DND-41 (cell line): ENCODE measurements at regions not wholly inside any gene's neighbourhood (a gene's known extent, or its start where the extent isn't known, plus 50 kb on each side); places are given as distances from the start of the nearest gene placed in this dataset.

Experiments
- ATAC-seq: fragments of 200-7000 bp; cut with Tn5 transposase; 3 replicates; pipeline ENCODE4 v1.9.1; 2021; ENCODE audit warnings: low read depth; ENCODE audit not compliant: insufficient read depth
- DNase-seq: peaks from one replicate; pipeline ENCODE4 v3.0.0-alpha.2; 2020
- H2AFZ ChIP-seq: 2 replicates; pipeline ENCODE4 v1.6.0; 2012; ENCODE audit warnings: low read depth, low read length
- H3K27ac ChIP-seq: 2 replicates; pipeline ENCODE4 v1.5.1; 2012; ENCODE audit warnings: low read length, inconsistent platforms
- H3K27me3 ChIP-seq: fragments of 200-600 bp; sonication (generic); 2 replicates; pipeline ENCODE4 v1.6.0; 2012; ENCODE audit warnings: low read length, mild to moderate bottlenecking, inconsistent platforms; ENCODE audit not compliant: insufficient read depth, poor library complexity
- H3K36me3 ChIP-seq: 2 replicates; pipeline ENCODE4 v1.5.1; 2012; ENCODE audit warnings: low read length, inconsistent platforms; ENCODE audit not compliant: insufficient read depth
- H3K4me1 ChIP-seq: 2 replicates; pipeline ENCODE4 v1.5.1; 2012; ENCODE audit warnings: mild to moderate bottlenecking, low read length; ENCODE audit not compliant: insufficient read depth
- H3K4me2 ChIP-seq: 2 replicates; pipeline ENCODE4 v1.6.0; 2012; ENCODE audit warnings: mild to moderate bottlenecking, moderate library complexity, low read length, inconsistent platforms; ENCODE audit not compliant: insufficient read depth
- H3K4me3 ChIP-seq, 2 experiments: fragments of 200-600 bp in 1 of 2; shearing (Covaris generic) in 1 of 2; 2 replicates each; pipeline ENCODE4 v1.5.1; 2012 to 2016; ENCODE audit warnings: inconsistent platforms in 2 of 2, low read length in 2 of 2, mild to moderate bottlenecking in 2 of 2, low read depth in 1 of 2, moderate library complexity in 1 of 2
- H3K79me2 ChIP-seq: 2 replicates; pipeline ENCODE4 v1.6.0; 2012; ENCODE audit warnings: low read length, inconsistent platforms; ENCODE audit not compliant: insufficient read depth
- H3K9ac ChIP-seq: 2 replicates; pipeline ENCODE4 v1.6.0; 2012; ENCODE audit warnings: low read depth, mild to moderate bottlenecking, inconsistent platforms, low read length, moderate library complexity
- H3K9me3 ChIP-seq: 2 replicates; pipeline ENCODE4 v1.5.1; 2012; ENCODE audit warnings: low read length, moderate library complexity, mild to moderate bottlenecking, inconsistent platforms; ENCODE audit not compliant: insufficient read depth, severe bottlenecking
- H4K20me1 ChIP-seq: 2 replicates; pipeline ENCODE4 v1.6.0; 2012; ENCODE audit warnings: low read length; ENCODE audit not compliant: insufficient read depth
- EZH2 ChIP-seq: IDR thresholded peaks from 3 replicates; pipeline ENCODE4 v1.6.1; 2012; ENCODE audit warnings: borderline replicate concordance, low read depth, mild to moderate bottlenecking, moderate library complexity, low read length, inconsistent platforms; ENCODE audit not compliant: severe bottlenecking
- TF ChIP-seq, protein P1 (sequence below): IDR thresholded peaks from 2 replicates; pipeline ENCODE4 v1.5.1; 2012; ENCODE audit warnings: borderline replicate concordance, low read length, moderate library complexity, mild to moderate bottlenecking; ENCODE audit not compliant: poor library complexity, severe bottlenecking; ENCODE audit errors: extremely low read depth

DNA sequence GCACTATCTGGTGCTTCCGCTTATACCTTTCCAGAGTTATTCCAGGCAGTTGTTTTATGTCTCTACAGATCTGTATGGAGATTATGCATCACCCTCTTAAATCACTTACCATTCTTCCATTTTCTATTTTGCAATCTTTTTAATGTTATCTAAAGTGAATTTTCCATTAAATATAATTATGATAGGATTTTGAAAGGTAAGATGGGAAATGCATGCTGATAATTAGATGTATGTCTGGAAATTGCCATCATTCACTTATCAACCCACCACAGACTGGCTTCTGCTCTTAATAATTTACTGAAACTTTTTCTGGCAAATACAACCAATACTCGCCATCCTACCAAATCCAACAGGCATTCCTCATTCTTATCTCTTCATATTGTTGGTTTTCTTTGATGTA lies 227.4 kb upstream of the MC4R start:
- ATAC-seq (no peak), DNase-seq (no peak)
- TF ChIP-seq EZH2, result no peak
- TF ChIP-seq, protein P1, sequence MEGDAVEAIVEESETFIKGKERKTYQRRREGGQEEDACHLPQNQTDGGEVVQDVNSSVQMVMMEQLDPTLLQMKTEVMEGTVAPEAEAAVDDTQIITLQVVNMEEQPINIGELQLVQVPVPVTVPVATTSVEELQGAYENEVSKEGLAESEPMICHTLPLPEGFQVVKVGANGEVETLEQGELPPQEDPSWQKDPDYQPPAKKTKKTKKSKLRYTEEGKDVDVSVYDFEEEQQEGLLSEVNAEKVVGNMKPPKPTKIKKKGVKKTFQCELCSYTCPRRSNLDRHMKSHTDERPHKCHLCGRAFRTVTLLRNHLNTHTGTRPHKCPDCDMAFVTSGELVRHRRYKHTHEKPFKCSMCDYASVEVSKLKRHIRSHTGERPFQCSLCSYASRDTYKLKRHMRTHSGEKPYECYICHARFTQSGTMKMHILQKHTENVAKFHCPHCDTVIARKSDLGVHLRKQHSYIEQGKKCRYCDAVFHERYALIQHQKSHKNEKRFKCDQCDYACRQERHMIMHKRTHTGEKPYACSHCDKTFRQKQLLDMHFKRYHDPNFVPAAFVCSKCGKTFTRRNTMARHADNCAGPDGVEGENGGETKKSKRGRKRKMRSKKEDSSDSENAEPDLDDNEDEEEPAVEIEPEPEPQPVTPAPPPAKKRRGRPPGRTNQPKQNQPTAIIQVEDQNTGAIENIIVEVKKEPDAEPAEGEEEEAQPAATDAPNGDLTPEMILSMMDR, result no peak
- Histone ChIP-seq H3K9ac (no peak overlapping the region), H2AFZ (no peak overlapping the region), H3K36me3 (no peaks in the 10 kb centered on the region), H3K79me2 (no peaks in the 10 kb centered on the region), H4K20me1 (no peaks in the 10 kb centered on the region), H3K4me3 (no peak overlapping the region), H3K4me1 (no peaks in the 10 kb centered on the region), H3K4me2 (no peak overlapping the region), H3K27ac (no peak overlapping the region), H3K9me3 (no peaks in the 10 kb centered on the region), H3K27me3 (no peaks in the 10 kb centered on the region)

- Histone ChIP-seq H3K9ac (no peak overlapping the region), H3K27ac (no peak overlapping the region), H3K9me3 (no peaks in the 10 kb centered on the region), H3K79me2 (no peaks in the 10 kb centered on the region), H3K4me1 (no peaks in the 10 kb centered on the region), H3K4me2 (no peak overlapping the region), H3K4me3 (no peak overlapping the region), H3K36me3 (no peaks in the 10 kb centered on the region), H4K20me1 (no peaks in the 10 kb centered on the region), H2AFZ (no peak overlapping the region), H3K27me3 (peaks cover 3% of the 10 kb centered on the region)
- ATAC-seq (no peak), DNase-seq (no peak)
- TF ChIP-seq, protein P1, result no peak
- TF ChIP-seq EZH2, result no peak
Observed at GRCh38 chr18:60601249-60601648, 228.7 kb upstream of the MC4R start.

- no peaks in the 10 kb centered on the region for H4K20me1 ChIP-seq
- no peaks in the 10 kb centered on the region for H3K4me1 ChIP-seq
- TF ChIP-seq EZH2, result no peak
- TF ChIP-seq, protein P1, result no peak
- no peak for DNase-seq
- no peak overlapping the region for H3K4me2 ChIP-seq
- no peak overlapping the region for H3K4me3 ChIP-seq
- no peaks in the 10 kb centered on the region for H3K79me2 ChIP-seq
- peaks cover 3% of the 10 kb centered on the region for H3K27me3 ChIP-seq
- no peak overlapping the region for H3K9ac ChIP-seq
- ATAC-seq, result no peak
- H3K36me3 ChIP-seq, result no peaks in the 10 kb centered on the region
- H3K9me3 ChIP-seq, result no peaks in the 10 kb centered on the region
- H2AFZ ChIP-seq, result no peak overlapping the region
- no peak overlapping the region for H3K27ac ChIP-seq
Observed at GRCh38 chr18:60623331-60623730, 250.8 kb upstream of the MC4R start.

GRCh38 chr18:60624207-60624606 lies 251.6 kb upstream of the MC4R start:
- H4K20me1 ChIP-seq, result no peaks in the 10 kb centered on the region
- ATAC-seq, result no peak

More at GRCh38 chr18:60624207-60624606, 251.6 kb upstream of the MC4R start:
- Histone ChIP-seq H3K4me2 (no peak overlapping the region), H3K79me2 (no peaks in the 10 kb centered on the region), H3K4me3 (no peak overlapping the region), H3K27me3 (peaks cover 3% of the 10 kb centered on the region), H3K27ac (no peak overlapping the region), H3K9ac (no peak overlapping the region), H3K4me1 (no peaks in the 10 kb centered on the region), H2AFZ (no peak overlapping the region), H3K36me3 (no peaks in the 10 kb centered on the region), H3K9me3 (no peaks in the 10 kb centered on the region)
- DNase-seq, result no peak
- TF ChIP-seq EZH2, result no peak
- TF ChIP-seq, protein P1, result no peak
